Ascending aorta (tissue), 2 donors: ENCODE measurements at regions not wholly inside any gene's neighbourhood (a gene's known extent, or its start where the extent isn't known, plus 50 kb on each side); places are given as distances from the start of the nearest gene placed in this dataset.

Experiments
- DNase-seq, 2 donors: peaks; one replicate each; pipeline ENCODE4 v3.0.0-alpha.2; 2019; ENCODE audit warnings: low spot score in 2 of 2
- H3K27ac ChIP-seq, 2 donors: fragments of 200-600 bp; sonication (generic); one replicate each; pipeline ENCODE4 v1.5.1; 2016 to 2017; ENCODE audit warnings: mild to moderate bottlenecking in 1 of 2
- H3K27me3 ChIP-seq: fragments of 200-600 bp; sonication (generic); one replicate; pipeline ENCODE4 v1.5.1; 2017
- H3K36me3 ChIP-seq, 2 donors: fragments of 200-600 bp; sonication (generic); one replicate each; pipeline ENCODE4 v1.5.1; 2016
- H3K4me1 ChIP-seq, 2 donors: fragments of 200-600 bp; sonication (generic); one replicate each; pipeline ENCODE4 v1.5.1; 2016 to 2017; ENCODE audit warnings: mild to moderate bottlenecking in 1 of 2
- H3K4me3 ChIP-seq, 2 donors: fragments of 200-600 bp; sonication (generic); one replicate each; pipeline ENCODE4 v1.5.1; 2016 to 2017; ENCODE audit warnings: mild to moderate bottlenecking in 1 of 2
- H3K9me3 ChIP-seq, 2 donors: fragments of 200-600 bp; sonication (generic); one replicate each; pipeline ENCODE4 v1.5.1; 2016
- intact Hi-C: fragments of 100-400 bp; cut with DNase I; formaldehyde crosslinking; loops from one replicate; pipeline ENCODE4 v1.15.1; 2023
- TF ChIP-seq, protein P1 (sequence below), 3 experiments: fragments of 200-600 bp in 2 of 3; fragments of 450-650 bp in 1 of 3; sonication (generic) in 2 of 3; IDR thresholded peaks; one replicate each; pipeline ENCODE4 v1.5.1; 2016 to 2019; ENCODE audit warnings: antibody characterized with exemption in 3 of 3, mild to moderate bottlenecking in 1 of 3, moderate library complexity in 1 of 3

- no peaks in the 10 kb centered on the region for H3K4me1 ChIP-seq
- peaks cover 0 to 5% of the 10 kb centered on the region in 2 donors for H3K9me3 ChIP-seq
- TF ChIP-seq, protein P1, sequence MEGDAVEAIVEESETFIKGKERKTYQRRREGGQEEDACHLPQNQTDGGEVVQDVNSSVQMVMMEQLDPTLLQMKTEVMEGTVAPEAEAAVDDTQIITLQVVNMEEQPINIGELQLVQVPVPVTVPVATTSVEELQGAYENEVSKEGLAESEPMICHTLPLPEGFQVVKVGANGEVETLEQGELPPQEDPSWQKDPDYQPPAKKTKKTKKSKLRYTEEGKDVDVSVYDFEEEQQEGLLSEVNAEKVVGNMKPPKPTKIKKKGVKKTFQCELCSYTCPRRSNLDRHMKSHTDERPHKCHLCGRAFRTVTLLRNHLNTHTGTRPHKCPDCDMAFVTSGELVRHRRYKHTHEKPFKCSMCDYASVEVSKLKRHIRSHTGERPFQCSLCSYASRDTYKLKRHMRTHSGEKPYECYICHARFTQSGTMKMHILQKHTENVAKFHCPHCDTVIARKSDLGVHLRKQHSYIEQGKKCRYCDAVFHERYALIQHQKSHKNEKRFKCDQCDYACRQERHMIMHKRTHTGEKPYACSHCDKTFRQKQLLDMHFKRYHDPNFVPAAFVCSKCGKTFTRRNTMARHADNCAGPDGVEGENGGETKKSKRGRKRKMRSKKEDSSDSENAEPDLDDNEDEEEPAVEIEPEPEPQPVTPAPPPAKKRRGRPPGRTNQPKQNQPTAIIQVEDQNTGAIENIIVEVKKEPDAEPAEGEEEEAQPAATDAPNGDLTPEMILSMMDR (IDR thresholded peaks at IDR 0.05): no peak
- no peak overlapping the region for H3K4me3 ChIP-seq
- no peaks in the 10 kb centered on the region for H3K36me3 ChIP-seq
- intact Hi-C loops: no loop called here
- H3K27me3 ChIP-seq: no peaks in the 10 kb centered on the region
- DNase-seq: no peak
- no peak overlapping the region for H3K27ac ChIP-seq
Measured at GRCh38 chr13:21960108-21960507, 289.2 kb downstream of the FGF9 start.

GRCh38 chr13:21964686-21965085 is 293.8 kb downstream of the FGF9 start:
- no peak for DNase-seq
- Histone ChIP-seq H3K36me3 (no peaks in the 10 kb centered on the region), H3K4me3 (no peak overlapping the region), H3K4me1 (no peaks in the 10 kb centered on the region), H3K27ac (no peak overlapping the region), H3K27me3 (no peaks in the 10 kb centered on the region), H3K9me3 (peaks cover 0 to 5% of the 10 kb centered on the region in 2 donors)
- intact Hi-C loops: no loop called here
- TF ChIP-seq, protein P1 (IDR thresholded peaks at IDR 0.05): no peak

- Histone ChIP-seq H3K4me1 (no peaks in the 10 kb centered on the region), H3K27me3 (no peaks in the 10 kb centered on the region), H3K4me3 (no peak overlapping the region), H3K9me3 (peaks cover 0 to 5% of the 10 kb centered on the region in 2 donors), H3K36me3 (no peaks in the 10 kb centered on the region), H3K27ac (no peak overlapping the region)
- TF ChIP-seq, protein P1 (IDR thresholded peaks at IDR 0.05): no peak
- no peak for DNase-seq
- intact Hi-C loops: no loop called here
Measured at GRCh38 chr13:21965095-21965494, 294.2 kb downstream of the FGF9 start.

DNA sequence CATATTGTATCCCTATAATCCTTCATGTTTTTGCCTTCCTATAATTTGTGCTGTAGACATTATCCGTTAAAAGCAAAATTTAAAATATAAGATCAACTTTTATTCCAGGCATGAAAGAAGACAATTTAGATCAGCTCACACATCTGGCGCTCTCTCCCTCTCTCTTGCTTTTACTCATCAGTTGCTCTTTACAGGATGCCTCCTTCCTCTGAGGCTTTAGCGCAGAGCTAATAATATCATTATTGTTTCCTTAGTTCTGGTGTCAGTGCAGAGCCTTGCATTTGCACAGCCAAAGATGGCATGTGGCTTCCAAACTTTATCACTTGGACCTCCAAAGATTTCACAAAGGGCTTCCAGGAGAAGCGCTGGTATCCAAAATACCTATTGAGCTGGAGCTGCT is 295.1 kb downstream of the FGF9 start:
- TF ChIP-seq, protein P1 (IDR thresholded peaks at IDR 0.05): no peak
- Histone ChIP-seq H3K4me1 (no peaks in the 10 kb centered on the region), H3K9me3 (peaks cover 0 to 5% of the 10 kb centered on the region in 2 donors), H3K36me3 (no peaks in the 10 kb centered on the region), H3K27ac (no peak overlapping the region), H3K4me3 (no peak overlapping the region), H3K27me3 (no peaks in the 10 kb centered on the region)
- no peak for DNase-seq
- intact Hi-C loops: no loop called here

- Histone ChIP-seq H3K36me3 (no peaks in the 10 kb centered on the region), H3K27ac (no peak overlapping the region), H3K4me3 (no peak overlapping the region), H3K27me3 (no peaks in the 10 kb centered on the region), H3K4me1 (peaks cover 0 to 3% of the 10 kb centered on the region in 2 donors), H3K9me3 (no peaks in the 10 kb centered on the region)
- no peak for DNase-seq
- intact Hi-C loops: no loop called here
- TF ChIP-seq, protein P1 (IDR thresholded peaks at IDR 0.05): no peak
Measured at GRCh38 chr13:21967871-21968270, 297.0 kb downstream of the FGF9 start.

DNA sequence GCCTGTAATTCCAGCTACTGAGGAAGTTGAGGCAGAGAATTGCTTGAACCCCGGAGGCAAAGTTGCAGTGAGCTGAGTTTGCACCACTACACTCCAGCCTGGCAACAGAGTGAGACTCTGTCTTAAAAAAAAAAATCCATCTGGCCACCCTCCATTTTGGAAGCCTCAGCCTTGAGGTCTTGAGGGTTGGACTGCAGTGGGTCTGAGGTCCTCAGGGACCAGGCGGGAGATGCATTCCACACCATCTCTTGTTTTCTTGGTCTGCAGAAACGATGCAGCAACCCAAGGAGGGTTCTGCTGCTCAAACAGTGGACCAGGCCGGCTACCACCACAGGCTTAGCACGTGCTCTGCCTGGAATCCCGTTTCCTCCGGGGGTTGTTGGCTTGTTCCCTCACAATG is 299.3 kb downstream of the FGF9 start:
- TF ChIP-seq, protein P1 (IDR thresholded peaks at IDR 0.05): no peak
- DNase-seq: no peak

More for the DNA sequence above, 299.3 kb downstream of the FGF9 start:
- no peak overlapping the region for H3K4me3 ChIP-seq
- H3K27ac ChIP-seq: no peak overlapping the region
- H3K36me3 ChIP-seq: no peaks in the 10 kb centered on the region
- no peaks in the 10 kb centered on the region for H3K9me3 ChIP-seq
- intact Hi-C loops: no loop called here
- H3K27me3 ChIP-seq: no peaks in the 10 kb centered on the region
- peaks cover 0 to 3% of the 10 kb centered on the region in 2 donors for H3K4me1 ChIP-seq
